ENCODE measurements at regions not wholly inside any gene's neighbourhood (a gene's known extent, or its start where the extent isn't known, plus 50 kb on each side); places are given as distances from the start of the nearest gene placed in this dataset.

GRCh38 chr4:111707491-111707890 is 437.8 kb upstream of the FAM241A start:
- H3K27ac ChIP-seq = no peak overlapping the region
- H3K4me3 ChIP-seq = no peak overlapping the region
- no peaks in the 10 kb centered on the region for H3K27me3 ChIP-seq
- ATAC-seq = no peak
- no peaks in the 10 kb centered on the region for H3K4me1 ChIP-seq
- no peak for TF ChIP-seq POLR2AphosphoS5 (IDR thresholded peaks at IDR 0.05)
- TF ChIP-seq CTCF (IDR thresholded peaks at IDR 0.05) = no peak
- TF ChIP-seq EP300 (IDR thresholded peaks at IDR 0.05) = no peak
- no peak for TF ChIP-seq POLR2A (IDR thresholded peaks at IDR 0.05)
- no peaks in the 10 kb centered on the region for H3K9me3 ChIP-seq
- H3K36me3 ChIP-seq = no peaks in the 10 kb centered on the region

GRCh38 chr4:111712093-111712677 is 433.1 kb upstream of the FAM241A start:
- no peak overlapping the region for H3K27ac ChIP-seq
- no peaks in the 10 kb centered on the region for H3K36me3 ChIP-seq
- ATAC-seq = no peak
- no peak overlapping the region for H3K4me3 ChIP-seq
- H3K4me1 ChIP-seq = no peaks in the 10 kb centered on the region
- no peak for TF ChIP-seq EP300 (IDR thresholded peaks at IDR 0.05)
- TF ChIP-seq POLR2AphosphoS5 (IDR thresholded peaks at IDR 0.05) = no peak
- no peak for TF ChIP-seq POLR2A (IDR thresholded peaks at IDR 0.05)
- no peak for TF ChIP-seq CTCF (IDR thresholded peaks at IDR 0.05)
- H3K9me3 ChIP-seq = no peaks in the 10 kb centered on the region
- 34 to 35% methylated on average over 3 of the region's 3 CpGs for WGBS, 2 donors (ENCODE audit: low coverage in 1 of 2)
- H3K27me3 ChIP-seq = no peaks in the 10 kb centered on the region

GRCh38 chr4:111713276-111713675 is 432.0 kb upstream of the FAM241A start:
- TF ChIP-seq EP300 (IDR thresholded peaks at IDR 0.05) (no peak), POLR2AphosphoS5 (IDR thresholded peaks at IDR 0.05) (no peak), CTCF (IDR thresholded peaks at IDR 0.05) (no peak), POLR2A (IDR thresholded peaks at IDR 0.05) (no peak)
- ATAC-seq = no peak
- no peak overlapping the region for H3K27ac ChIP-seq
- H3K4me3 ChIP-seq = no peak overlapping the region
- H3K36me3 ChIP-seq = no peaks in the 10 kb centered on the region
- peaks cover 0 to 6% (median 0%) of the 10 kb centered on the region in 3 donors for H3K4me1 ChIP-seq
- H3K27me3 ChIP-seq = no peaks in the 10 kb centered on the region
- 69 to 87% methylated on average over 3 of the region's 3 CpGs for WGBS, 2 donors (ENCODE audit: low coverage in 1 of 2)
- no peaks in the 10 kb centered on the region for H3K9me3 ChIP-seq

GRCh38 chr4:111717921-111718320 is 427.3 kb upstream of the FAM241A start:
- TF ChIP-seq POLR2AphosphoS5 (IDR thresholded peaks at IDR 0.05) = no peak
- no peak for TF ChIP-seq CTCF (IDR thresholded peaks at IDR 0.05)
- no peak for TF ChIP-seq EP300 (IDR thresholded peaks at IDR 0.05)
- no peak for TF ChIP-seq POLR2A (IDR thresholded peaks at IDR 0.05)
- H3K36me3 ChIP-seq = no peaks in the 10 kb centered on the region
- H3K27me3 ChIP-seq = no peaks in the 10 kb centered on the region
- ATAC-seq = no peak
- no peak overlapping the region for H3K4me3 ChIP-seq
- 10% methylated on average over 1 of the region's 1 CpG; no CpG with 5 or more reads in 1 of the 2 donors for WGBS, 2 donors (ENCODE audit: low coverage in 1 of 2)
- H3K4me1 ChIP-seq = peaks cover 0 to 8% (median 0%) of the 10 kb centered on the region in 3 donors
- H3K9me3 ChIP-seq = no peaks in the 10 kb centered on the region
- H3K27ac ChIP-seq = no peak overlapping the region

- 45 to 56% methylated on average over 3 of the region's 3 CpGs for WGBS, 2 donors (ENCODE audit: low coverage in 1 of 2)
- Histone ChIP-seq H3K4me1 (peaks cover 0 to 8% (median 0%) of the 10 kb centered on the region in 3 donors), H3K27ac (no peak overlapping the region), H3K4me3 (no peak overlapping the region), H3K9me3 (no peaks in the 10 kb centered on the region), H3K27me3 (no peaks in the 10 kb centered on the region), H3K36me3 (no peaks in the 10 kb centered on the region)
- no peak for TF ChIP-seq CTCF (IDR thresholded peaks at IDR 0.05)
- TF ChIP-seq EP300 (IDR thresholded peaks at IDR 0.05) = no peak
- TF ChIP-seq POLR2AphosphoS5 (IDR thresholded peaks at IDR 0.05) = no peak
- no peak for TF ChIP-seq POLR2A (IDR thresholded peaks at IDR 0.05)
- no peak for ATAC-seq
These were observed 426.3 kb upstream of the FAM241A start for GRCh38 chr4:111718763-111719559.
